Activated CD4-positive, CD25-positive, alpha-beta regulatory T cell treated with anti-CD3 and anti-CD28 coated beads, Interleukin-2, amount 50 U/mL, for 16 hours (primary cell): ENCODE measurements at regions not wholly inside any gene's neighbourhood (a gene's known extent, or its start where the extent isn't known, plus 50 kb on each side); places are given as distances from the start of the nearest gene placed in this dataset.
"Not testable (repeated sequence)": the region's sequence is repeated elsewhere in the genome, so short reads cannot be mapped to it uniquely, and the experiment has no call there.

ENCODE experiments used
- DNase-seq: peaks from one replicate; pipeline ENCODE4 v3.0.0-alpha.2; 2020; ENCODE audit warnings: low read depth, low spot score

DNA sequence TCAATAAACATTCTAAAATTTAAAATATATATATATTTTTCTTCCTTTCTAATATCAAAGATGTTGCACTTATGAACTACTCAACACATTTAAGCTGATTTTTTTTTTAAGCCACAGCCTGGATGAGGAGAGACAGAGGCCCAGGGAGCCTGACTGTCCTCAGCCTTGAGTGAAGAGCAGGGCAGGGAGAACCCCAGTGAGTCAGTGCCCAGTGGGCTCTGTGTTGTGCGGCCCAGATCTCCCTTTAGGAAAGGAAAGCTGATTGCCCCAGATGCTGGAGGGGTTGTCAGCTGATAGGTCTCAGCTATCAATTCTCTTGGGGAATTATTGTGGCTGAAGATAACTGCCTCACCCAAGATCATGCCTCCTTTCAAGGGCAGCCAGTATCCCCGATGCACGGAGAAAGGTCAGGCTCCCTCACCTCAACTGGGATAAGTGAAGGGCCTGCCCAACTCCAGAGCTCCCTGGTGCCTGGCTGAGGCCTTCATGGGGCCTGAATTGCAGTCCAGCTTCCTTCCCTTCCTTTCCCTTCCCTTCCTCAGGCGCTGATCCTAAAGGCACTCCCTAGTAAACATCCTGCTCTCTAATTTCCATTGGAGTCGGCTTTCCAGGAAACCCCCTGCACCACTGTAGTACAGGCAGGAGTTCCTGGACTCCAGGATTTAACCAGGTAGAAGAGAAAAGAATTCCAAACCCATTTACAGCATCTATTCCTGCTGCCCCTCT, 106.9 kb upstream of the ATL2 start:
- no peak for DNase-seq

DNA sequence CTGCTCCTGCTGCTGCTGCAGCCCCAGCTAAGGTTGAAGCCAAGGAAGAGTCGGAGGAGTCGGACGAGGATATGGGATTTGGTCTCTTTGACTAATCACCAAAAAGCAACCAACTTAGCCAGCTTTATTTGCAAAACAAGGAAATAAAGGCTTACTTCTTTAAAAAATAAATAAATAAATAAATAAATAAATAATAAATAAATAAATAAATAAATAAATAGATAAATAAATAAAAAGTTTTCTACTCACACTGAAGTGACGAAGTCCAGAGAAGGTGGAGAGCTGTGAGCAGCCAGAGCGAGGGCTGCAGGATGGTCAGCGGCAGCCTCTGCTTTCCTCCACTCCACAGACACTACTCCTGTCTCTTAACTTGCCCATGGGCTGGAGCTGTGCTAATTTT, 105.6 kb upstream of the ATL2 start:
- DNase-seq: not testable (repeated sequence)

DNA sequence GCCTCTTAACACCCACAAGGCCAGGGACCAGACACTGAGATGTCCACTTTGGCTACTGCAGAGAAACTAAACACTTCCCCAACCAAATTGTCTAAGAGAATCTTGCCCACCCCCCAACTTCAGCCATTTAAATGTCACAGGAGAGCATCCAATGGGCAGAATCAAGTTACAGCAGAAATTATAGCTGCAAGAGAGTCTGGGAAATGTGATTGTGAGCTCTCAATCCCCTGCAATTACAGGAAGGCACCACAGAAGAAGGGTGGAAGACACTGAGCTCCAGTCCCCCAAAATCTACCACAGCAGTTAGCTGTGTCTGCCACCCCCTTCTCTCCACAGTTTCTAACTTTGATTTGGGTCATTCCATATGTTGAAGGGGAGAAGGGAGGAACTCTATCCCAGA, 103.5 kb upstream of the ATL2 start:
- DNase-seq: no peak

DNA sequence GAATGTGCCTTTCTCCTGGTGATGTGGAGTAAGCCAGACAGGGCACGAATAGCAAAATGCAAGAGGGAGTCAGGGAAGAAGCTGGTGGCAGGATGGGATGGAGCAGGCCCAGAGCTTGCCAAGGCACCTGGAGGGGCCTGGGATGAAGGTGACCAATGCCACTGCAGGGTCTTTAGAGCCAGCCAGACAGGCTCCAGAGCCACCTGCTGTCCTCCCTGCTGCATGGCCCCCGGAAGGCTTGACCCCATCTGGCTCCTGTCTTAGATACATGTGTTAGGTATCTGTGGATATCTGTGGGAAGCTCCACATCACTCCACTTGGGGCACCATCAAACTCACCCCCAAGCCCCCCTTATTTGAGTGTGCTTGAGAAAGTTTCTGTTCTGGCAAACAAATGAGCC, 99.9 kb upstream of the ATL2 start:
- DNase-seq: no peak

DNA sequence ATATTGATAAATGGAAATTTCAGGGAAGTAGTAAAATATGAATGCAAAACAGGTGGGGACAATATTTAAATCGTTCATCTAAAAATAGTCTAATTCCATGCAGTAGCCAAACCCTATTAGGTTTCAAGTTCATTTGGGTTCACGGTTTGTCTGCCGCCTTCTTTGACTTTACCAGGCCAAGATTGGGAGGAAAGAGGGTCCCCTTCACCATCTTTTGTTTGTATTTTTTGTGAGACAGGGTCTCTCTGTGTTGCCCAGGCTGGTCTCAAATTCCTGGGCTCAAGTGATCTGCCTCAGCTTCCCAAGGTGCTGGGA, 98.5 kb upstream of the ATL2 start:
- DNase-seq: no peak

DNA sequence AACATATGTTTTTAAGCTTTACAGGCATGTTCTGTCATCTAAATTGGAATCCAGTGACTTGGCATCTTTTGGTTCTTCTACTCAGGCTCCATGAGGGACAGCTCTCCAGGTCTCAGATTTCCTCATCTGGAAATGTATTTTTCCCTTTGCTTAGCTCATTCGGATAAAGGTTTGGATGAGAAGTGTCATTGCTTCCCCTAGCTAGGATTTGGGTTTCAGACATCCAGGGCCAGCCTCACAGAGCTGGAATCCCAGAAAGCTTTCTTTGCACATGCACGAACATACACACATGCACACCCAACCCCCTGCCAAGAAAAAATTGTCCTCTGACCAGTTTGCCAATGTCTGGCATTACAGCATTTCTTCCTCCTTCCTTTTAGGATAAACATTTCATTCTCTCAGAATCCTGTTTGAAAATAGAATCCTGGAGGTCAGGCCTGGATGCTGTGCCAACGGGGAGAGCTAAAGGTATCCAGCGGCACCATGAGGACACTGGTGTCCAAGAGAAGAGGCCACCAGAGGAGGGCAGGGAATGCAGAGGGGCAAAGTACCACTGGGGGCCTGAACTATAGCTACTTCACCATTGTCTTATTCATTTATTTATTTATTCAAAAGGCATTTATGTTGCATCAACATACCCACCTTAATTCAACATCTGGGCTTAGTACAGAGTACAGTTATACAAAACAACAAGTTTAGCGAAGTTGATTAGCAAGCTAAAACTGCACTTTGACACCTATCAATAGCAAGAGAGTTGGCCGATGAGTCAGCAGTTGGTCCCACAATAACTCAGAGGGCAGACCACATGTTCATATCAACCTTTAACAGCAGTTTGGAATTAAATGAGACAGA, 97.9 kb upstream of the ATL2 start:
- DNase-seq: no peak

DNA sequence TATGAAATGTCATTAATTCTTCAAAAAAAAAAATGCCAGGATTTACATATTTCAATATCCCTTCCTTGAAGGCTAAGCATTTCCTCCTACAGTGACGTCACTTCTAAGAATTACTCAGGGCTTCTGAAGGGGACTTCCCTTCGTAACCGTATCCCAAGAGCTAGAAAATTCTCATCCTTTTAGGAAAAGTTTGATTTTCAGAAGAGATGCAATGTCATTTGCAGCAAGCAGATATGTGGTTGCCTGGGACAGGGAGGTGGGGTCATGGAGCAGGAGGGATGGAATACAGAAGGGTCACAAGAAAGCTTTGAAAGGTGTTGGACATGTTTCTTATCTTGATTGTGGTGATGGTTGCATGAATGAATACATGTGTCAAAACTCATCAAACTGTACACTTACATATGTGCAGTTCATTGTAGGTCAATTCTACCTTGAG, 97.0 kb upstream of the ATL2 start:
- DNase-seq: no peak

DNA sequence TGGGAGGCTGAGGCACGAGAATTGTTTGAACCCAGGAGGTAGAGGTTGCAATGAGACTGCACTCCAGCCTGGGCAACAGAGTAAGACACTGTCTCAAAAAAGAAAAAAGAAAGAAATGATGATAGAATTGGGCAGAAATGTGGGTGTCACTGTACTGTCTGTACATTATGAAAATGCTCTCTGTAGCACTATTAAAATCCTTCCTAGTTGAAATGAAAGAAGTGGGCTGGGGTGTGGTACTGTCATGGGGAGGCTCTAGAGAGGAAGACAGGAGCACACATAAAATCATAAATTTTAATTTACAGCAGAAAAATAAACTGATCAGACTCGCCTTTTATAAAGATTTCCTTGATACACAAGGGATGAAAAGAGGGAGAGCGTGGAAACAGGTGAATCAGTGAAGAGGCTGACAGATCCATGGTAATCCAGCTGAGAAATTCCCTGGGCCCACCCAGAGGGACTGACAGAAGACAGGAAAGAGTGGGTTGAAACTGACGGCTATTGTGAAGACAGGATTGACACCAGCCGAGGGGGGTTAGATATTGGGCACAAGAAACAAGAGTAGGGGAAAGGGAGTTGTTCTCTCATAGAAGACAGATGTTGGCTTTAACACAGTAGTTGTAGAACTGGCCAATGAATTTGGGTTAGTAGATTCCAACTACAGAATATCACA, 96.4 kb upstream of the ATL2 start:
- DNase-seq: no peak

DNA sequence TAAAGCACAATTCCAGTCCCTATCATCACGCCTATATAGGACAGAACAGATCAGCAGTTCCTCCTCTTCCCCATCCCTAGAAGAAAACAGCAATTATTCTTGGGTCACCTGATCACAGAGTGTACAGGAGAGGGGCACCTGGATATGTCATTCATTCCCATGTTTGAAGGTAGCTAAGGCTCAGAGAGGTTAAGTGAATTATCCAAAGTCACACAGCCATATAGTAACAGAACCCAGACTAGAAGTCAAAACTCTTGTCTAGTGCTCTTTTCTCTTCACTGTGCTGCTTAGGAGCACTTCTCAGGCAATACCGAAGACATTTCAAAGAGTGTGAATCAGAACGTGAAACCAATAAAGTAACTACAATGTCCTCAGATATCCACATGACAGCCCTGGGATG, 93.0 kb upstream of the ATL2 start:
- DNase-seq: no peak

DNA sequence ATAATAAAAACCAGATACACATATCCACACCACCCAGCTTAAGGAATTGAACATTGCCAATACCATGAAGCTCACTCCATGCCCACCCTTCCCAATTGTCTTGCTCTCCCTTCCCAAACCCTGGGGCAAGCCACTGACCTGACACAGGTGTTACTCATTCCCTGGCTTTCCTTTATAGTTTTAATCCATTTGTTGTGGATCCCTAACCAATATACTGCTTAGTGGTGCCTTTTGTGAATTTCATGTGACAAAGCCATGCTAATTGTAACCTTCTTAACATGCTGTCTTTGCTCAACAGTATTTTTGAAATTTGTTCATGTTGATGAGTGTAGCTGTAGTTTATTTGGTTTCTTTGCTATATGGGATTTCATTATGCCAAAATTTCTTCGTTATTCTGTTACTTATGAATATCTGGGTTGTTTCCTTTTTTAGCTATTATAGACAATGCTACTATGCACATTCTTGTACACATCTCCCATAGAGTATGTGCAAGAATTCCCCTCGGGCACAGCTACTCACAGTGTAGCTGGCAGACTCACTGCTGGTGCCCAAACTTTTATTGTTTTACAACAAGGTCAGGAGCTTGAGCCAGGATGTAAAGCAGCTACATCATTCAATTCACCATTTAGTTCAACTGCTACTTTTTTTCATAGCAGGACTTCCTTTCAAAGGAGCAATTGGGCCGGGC, 90.8 kb upstream of the ATL2 start:
- no peak for DNase-seq

DNA sequence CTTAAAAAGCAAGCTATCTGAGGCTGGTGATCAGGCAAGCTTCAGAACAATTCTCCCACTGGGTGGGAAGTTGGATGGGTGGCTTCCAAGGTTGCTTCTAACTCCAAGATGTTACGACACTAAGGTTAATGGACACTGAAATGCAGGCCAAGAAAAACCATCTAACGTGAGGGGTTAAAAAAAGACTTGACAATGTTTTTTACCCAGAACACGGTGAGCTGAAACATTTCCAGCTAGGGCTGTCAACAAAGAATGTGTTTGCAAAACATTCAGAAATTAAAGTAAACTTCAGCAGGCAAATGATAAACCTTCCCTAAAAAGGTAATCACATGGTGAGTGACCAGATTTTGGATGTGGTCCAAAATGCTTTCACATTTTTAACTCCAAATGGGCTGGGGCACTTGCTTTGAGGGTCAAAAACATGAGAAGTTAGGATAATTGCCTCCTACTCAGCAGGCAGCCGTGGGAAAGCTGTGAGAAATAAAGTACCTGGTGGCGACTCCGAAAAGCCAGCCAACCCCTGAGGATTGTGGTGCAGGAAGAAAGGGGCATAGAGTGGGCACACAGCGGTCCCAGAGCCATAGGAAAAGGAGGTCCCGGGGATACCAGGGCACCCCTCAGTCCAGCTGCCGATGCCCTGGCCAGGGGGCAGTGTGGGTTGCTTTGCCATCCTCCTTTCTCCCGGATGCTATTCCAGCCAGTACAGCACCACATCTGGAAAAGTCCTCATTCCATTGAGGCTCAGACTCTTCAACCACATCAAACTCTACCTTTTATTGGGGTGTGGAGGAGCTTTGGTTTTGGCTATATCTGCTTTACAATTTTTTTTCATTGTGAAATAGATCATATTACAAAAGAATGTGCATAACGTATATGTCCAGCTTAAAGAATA, 90.0 kb upstream of the ATL2 start:
- no peak for DNase-seq

DNA sequence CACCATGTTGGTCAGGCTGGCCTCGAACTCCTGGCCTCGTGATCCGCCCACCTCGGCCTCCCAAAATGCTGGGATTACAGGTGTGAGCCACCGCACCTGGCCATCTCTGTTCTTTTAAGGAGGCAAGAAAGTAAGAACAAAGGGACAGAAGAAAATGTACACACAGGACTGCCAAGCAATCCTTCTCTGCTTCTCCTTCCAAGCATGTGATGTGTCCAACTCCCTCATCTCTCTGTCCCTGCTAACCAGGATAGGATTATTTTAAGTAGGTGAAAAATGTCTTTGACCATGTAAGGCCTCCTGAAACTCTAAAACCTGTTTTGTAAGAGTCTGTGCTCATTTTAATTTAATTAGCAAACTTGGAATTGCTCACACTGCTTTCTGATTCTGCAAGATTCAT, 89.3 kb upstream of the ATL2 start:
- no peak for DNase-seq

DNA sequence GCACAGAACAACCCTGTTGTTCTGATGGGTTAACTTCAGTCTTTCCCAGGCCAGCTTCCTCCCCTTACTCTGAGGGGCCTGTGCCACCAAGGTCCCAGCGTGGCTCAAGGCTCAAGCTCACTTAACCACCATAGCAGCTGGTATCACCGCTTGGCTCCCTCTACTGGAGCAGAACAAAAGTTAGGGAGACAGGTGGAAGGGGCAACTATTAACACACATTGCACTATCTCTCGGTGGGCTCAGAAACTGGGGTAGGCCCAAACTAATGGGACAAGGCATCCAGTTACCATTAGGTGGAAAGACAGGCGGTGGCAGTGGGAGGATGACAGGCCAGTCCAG, 88.7 kb upstream of the ATL2 start:
- no peak for DNase-seq

DNA sequence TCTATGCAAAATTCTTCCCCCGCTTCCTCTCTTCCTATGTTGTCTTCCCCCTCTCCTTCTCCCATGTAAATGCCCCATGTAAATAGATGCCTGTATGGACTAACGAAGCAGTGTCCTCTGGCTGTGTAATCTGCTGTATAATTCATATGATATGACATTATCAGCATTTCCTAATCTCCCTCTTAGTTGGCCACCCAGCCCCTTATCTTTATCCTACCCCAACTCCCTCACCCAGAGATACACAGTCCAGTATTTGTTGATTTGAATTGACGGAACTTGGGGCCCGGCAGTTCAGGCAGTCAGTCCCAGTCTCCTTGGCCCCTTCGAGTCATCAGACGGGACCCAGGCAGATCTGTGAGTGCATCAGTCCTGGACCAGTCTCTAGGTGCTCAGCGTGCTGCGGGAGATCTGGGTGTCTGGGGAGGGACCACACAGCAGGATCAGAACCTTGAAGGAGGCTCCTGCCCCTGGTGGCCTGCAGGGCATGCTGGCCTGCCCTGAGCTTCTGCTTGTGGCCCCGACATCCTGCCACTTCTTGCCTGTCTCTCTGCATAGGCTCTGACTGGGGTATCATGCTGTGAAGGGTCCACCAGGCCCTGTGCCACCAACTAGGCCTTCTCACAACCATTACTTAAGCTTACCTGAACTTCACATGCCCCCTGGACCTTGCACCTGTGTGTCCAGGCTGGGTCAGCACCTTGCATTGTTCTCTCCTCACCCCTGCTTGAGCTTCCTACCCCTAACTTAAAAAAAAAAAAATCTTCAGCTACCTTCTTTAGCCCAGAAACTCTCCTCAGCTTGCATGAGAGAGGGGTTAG, 88.1 kb upstream of the ATL2 start:
- no peak for DNase-seq

DNA sequence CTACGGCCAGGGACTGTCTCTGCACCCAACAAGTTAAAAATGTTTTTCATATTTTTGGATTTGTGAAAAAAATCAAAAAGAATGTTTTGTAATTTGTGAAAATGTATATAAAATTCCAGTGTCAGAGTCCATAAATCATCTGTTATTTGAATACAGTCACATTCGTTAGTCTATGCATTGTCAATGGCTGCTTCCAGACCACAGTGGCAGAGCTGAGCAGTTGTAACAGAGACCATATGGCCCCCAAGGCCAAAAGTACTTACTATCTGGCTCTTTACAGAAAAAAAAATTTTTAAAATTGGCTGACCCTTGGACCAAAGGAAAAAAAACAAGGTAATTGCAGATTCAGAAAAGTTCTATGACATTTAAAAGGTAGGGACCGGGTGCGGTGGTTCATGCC, 86.7 kb upstream of the ATL2 start:
- DNase-seq: no peak

DNA sequence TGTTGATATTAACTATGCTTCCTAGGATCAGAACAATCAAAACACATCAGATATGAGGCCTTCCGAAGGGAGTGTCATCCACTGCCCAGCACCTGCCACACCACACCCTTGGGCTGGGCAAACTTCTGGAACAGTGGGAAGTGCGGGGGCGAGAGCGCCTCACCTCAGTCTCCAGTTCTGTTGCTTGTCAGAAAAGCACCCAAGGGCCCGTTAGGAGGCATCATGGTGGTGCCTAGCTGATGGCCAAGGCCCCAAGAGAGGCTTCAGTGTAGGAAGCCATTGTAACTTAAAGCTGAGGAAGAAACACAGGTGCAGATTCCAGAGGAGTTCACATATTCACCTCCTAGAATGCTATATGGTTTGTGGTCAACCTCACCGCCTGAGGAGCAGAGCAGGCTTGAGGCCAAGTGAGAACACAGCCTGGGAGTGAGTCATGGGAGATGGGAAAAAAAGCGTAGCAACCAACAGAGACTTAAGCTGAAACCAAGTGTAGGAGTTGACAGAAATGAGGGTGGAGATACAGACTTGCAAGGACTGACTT, 85.1 kb upstream of the ATL2 start:
- DNase-seq: no peak

DNA sequence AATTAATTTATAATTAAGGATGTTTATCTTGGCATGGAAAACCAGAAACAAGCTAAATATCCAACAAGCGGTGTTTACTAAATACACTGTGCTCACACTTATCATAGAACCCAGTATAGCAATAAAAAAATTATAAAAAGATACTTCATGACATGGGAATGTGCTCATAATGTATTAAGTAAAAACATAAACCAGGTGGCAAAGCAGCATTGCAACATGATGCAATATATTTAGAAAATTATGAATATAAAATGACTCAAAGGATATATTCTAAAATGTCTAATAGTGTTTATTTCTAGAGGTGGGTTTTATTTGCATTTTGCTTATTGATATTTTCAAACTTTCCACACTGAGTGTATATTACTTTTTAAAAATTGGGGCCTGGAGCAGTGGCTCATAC, 84.4 kb upstream of the ATL2 start:
- DNase-seq: no peak

DNA sequence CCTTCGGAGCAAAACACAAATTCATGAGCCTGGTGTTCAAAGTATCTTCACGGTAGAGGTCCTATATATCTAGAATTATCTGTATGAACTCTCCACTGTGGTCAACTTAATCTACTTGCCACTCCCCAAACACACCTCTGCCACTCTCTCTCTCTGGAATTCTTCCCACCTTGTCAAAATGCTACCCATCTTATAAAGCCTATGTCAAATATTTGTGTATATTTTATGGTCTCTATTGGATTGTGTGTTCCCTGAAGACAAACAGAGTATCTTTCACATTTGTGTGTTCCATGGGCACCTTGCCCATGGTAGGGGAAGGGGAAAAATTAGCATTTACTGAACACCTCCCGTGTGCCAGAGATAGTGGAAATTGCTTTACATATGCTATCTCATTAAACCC, 83.2 kb upstream of the ATL2 start:
- no peak for DNase-seq

DNA sequence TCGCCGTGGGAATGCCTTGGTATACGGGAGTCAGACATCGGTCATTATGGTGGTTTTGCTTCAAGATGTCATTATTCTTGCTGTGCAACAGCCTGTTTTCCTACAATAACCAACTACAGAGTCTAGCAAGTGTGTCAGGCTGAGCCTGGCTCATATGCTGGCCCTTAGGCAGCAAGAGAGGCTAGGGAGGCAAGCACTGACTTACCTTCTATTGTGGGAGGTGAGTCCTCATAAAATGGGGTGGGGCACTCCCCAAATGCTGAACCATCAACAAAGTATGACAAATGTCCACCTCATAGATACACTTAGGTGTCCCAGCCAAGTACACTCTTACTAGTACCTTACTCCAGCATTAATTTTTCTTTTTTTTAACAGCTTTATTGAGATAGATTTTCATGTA, 77.0 kb upstream of the ATL2 start:
- DNase-seq: no peak

DNA sequence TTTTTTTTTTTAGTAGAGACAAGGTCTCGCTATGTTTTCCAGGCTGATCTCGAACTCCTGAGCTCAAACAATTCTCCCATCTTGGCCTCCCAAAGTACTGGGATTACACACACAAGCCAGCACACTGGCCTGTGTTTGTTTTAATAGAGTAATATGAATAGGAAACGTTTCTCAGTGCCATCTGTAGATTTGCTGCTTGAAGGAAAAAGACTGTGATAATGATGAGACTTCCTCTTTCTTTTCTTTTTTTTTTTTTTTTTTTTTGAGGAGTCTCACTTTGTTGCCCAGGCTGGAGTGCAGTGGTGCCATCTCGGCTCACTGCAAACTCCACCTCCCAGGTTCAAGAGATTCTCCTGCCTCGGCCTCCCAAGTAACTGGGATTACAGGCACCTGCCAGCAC, 74.7 kb upstream of the ATL2 start:
- not testable (repeated sequence) for DNase-seq
